Inferior parietal cortex (tissue), 1 donor: ENCODE measurements at regions not wholly inside any gene's neighbourhood (a gene's known extent, or its start where the extent isn't known, plus 50 kb on each side); places are given as distances from the start of the nearest gene placed in this dataset.

ENCODE experiments used
- DNase-seq: peaks from one replicate; pipeline ENCODE4 v3.0.0-alpha.2; 2016; ENCODE audit errors: extremely low spot score

DNA sequence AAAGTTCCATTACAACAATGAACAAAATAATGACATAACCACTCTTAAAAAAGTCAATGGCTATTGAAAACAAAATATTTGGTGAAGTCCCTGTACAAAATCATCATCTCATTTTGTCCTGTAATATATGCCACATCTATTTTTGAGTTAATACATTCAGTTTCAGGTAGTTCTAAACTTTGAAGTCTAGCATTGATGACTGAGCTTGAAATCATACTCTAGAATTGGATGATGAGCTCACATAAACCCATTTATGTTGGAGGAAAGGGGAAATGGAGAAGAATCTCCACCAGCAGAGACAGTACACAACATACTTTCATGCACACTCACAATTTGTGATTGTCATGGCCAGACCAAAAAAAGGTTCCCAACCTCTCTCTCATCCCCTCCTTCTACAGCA is 371.1 kb upstream of the NR3C2 start:
- DNase-seq = no peak

GRCh38 chr4:148812101-148812500 is 369.9 kb upstream of the NR3C2 start:
- DNase-seq = no peak

DNA sequence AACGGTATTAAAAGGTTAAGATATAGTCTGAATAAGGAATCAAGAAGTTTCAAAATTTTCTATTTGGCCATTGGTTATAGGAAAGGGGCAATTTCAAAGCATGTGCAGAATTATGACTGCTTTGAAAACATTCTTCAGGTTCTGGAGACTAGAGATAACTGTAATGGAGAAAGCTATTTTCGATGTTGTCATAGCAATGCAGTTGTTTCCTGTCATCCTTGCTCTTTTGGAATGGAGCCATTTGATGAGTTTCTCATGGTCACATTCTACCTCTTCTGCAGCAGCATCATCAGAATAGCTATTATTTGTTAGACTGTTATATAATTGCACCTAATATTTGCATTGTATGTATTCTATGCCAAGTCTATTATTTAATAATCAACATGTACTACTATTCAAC is 368.2 kb upstream of the NR3C2 start:
- DNase-seq = no peak

GRCh38 chr4:148808416-148808815 is 366.2 kb upstream of the NR3C2 start:
- no peak for DNase-seq

- DNase-seq = no peak
These were observed 358.7 kb upstream of the NR3C2 start for GRCh38 chr4:148800940-148801339.

DNA sequence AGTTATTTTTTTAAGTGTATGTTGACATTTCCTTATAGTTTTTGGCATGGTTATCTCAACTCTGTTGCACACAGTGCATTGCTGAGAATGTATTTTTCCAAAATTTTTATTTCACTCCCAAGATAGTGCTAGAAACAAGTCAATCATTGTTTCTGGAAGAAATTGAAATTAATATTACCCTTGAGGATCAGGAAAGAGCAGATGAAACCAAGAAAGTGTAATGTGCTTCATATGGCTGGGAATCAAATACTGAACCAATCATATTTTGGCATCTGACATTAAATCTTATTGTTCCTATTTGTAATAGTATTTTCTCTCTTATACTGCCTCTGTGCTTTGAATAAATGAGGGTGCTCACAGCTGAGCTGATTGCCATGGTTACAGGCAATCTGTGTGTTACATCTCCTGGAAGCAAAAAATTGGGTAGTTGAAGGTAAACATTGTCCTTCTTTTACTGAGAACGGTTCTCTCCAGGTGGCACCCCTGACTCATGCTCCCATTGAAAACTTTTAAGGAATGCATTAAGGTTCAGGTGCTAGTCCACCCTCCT is 358.2 kb upstream of the NR3C2 start:
- DNase-seq = no peak

DNA sequence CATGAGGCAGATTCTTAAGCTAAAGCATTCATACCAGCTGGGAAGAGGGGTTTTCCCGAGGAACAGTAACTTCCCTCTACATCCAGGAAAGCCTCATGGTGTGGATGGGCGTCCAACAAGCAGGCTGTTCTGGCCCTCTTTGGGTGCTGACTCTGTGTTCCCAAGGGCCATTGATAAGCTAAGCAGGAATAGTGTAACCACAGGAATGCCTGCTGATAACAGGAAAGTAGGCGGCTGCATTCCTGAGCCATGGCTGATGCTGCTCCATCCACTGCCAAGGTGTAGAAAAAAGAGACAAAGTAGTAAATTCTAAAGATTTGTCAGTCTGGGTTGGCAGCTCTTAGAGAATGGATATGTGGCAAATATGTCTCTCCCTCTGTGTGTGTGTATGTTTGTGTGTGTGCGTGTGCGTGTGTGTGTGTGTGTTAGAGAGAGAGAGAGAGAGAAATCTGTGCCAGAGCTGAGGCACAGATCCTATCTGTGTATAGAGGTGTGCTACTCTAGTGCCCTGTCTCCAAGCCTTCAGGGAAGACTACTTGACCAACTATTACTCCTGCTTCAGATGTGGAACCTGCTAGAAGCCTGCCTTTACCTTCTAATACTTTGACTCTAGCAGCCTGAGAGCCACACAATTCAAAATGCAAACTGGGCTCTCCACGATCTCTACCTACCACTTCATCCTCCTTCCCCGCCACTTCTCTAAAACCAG is 353.1 kb upstream of the NR3C2 start:
- DNase-seq = no peak

DNA sequence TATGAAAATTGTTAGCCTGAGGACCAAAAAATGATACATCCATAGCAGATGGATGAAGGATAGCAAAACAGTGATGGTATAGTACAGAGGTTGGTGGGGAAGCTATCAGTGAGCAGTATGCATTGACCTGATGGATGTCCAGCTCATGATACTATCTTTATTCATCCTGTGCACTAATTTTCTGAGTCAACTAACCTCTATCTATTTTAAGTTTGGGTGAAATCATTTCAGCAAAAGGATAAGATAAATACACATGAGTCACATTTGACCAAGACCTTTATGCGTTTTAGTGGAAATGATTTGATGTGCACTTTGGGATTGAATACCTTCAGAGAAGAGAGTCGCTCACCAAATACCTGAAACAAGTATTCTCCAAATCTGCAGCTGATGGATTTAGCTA is 351.0 kb upstream of the NR3C2 start:
- DNase-seq = no peak

DNA sequence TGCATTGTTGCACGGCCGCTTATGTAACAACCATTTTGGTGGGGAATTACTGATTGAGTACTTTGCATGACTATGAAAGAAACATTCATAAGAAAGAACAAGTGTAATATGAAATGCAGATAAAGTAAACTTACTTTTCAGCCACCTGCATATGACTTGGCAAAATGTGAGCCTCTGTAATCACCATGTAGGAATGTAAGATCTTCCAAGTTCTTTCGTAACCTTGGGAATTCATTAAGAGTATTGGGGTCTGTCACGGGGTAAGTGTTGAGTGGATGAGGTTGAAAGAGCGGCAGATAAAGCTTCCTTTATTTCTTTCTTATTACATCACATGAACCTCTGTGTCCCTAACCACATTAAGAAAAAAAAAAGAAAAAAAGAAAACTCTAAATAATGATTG is 348.5 kb upstream of the NR3C2 start:
- no peak for DNase-seq

DNA sequence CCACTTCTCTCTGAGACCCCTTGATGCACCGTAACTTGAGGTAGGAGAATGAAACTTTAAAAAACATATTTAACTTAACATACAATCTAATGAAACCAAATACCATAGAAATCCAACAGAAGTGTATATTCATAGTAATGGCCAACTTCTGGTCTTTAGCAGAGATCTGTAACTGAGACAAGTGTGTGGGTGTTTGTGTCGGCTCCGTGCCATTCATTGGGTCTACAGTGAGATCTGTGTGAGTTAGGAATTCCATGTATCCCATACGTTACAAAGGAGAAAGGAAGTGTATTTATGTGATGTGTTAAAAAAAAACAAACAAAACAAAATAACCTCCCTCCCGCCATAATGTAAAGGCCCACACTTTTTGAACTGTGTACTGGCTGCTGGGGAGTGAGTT is 348.0 kb upstream of the NR3C2 start:
- peak; percentile 29 for DNase-seq

DNA sequence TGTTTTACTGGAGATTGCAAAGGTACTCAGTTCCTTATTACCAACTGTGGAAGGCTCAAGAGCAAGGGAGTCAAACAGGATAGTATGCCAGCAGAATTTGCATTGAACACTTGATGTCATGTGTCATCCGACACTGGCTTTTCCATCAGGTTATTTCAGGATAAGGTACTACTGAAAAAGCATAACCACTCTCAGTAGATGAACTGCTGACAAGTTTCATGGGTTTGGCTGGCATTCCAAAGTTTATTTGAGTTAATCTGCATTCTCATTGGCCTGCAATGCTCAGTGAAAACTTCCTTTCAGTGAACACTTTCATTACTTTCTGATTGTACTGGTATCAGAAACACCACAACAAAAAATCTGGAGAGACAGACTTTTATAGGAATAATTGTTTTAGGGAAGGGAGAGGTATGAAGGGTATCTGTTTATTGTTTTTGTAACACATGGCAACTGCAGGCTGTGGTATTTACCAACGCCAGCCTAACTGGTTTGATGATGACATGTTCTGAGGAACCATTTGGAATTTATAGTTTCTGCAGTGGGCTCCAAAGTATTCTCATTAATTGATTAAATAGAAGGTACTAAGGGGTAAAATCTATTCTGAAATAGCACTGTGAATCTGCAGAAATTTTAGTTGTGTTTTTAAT is 345.7 kb upstream of the NR3C2 start:
- DNase-seq = no peak

DNA sequence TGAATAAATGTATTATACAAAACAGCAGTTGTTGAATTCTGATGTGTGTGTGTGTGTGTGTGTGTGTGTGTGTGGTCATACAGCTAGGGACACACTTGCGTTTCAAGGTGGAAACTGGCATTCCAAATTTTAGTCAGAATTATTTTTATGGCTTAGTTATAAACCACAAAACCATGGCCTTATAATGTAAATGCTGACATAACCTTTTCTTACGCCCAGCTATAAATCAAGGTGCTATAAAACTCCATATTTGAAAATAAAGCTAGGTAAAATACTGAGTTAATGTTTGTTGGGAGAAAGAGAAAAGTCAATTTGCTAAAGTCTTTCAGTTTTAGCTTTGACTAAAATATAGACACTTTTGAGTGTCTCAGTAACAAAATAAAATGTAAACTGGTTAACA is 345.1 kb upstream of the NR3C2 start:
- DNase-seq = no peak

GRCh38 chr4:148786699-148787098 is 344.5 kb upstream of the NR3C2 start:
- no peak for DNase-seq

DNA sequence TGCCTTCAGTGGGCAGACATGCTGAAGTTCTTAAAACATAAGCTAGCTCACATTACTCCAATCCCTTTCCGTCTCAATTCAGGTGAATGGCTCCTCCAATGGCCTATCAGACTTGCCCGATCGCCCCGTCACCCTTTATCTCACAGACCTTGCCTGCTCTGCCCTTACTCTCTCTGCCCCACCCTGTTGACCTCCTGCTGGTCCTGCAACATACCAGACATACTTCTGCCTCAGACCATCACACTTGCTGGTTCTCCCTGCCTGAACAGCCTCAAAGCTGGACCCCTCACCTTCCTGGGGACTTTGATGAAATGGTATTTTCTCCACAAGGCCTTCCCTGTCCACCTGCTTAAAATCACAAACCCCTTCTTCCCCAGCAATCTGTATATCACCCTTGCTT is 340.1 kb upstream of the NR3C2 start:
- no peak for DNase-seq

DNA sequence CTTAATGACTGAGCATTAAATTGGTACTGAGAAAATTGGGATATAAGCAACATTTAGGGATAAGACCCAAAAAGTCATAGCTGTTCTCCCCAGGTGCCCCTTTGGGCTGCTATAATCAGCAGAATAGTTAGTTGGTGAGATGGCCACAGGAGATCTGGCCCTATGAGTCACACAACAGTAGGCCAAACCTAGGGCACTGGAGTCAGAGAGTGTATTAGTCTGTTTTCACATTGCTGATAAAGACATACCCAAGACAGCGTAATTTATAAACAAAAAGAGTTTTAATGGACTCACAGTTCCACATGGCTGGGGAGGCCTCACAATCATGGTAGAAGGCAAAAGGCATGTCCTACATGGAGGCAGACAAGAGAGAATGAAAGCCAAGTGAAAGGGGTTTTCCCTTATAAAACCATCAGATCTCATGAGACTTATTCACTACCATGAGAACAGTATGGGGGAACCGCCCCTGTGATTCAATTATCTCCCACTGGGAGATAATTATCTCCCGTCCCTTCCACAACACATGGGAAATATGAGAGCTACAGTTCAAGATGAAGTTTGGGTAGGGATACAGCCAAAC is 338.3 kb upstream of the NR3C2 start:
- DNase-seq = no peak

GRCh38 chr4:148779771-148780170 is 337.6 kb upstream of the NR3C2 start:
- DNase-seq = no peak

DNA sequence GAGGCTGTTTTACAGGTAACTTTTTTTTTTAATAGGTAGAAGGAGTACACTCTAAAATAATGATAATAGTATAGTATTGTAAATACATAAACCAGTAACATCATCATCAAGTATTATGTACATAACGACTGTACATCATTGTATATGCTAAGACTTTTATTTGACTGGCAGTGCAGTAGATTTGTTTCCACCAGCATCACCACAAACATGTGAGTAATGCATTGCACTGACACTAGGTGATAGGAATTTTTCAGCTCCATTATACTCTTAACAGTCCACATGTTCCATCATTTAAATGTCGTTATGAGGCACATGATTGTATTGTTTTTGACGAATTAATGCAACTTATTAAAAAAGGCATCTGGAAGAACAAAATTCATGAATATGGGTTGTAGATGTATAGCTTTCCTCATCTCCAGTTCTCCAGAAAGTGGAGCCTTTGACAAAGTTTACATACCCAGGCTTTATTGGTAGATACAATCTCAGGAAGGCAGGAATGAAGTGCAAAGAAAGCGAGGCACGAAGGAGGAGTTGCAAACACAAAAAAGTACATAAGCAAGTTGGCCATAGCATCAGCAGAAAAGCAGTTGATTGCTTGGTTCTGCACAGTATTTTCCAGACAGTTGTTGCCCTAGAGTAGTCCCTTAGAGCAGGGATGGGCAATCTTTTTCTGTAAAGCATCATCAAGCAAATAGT is 336.9 kb upstream of the NR3C2 start:
- no peak for DNase-seq

GRCh38 chr4:148776941-148777340 is 334.7 kb upstream of the NR3C2 start:
- no peak for DNase-seq

DNA sequence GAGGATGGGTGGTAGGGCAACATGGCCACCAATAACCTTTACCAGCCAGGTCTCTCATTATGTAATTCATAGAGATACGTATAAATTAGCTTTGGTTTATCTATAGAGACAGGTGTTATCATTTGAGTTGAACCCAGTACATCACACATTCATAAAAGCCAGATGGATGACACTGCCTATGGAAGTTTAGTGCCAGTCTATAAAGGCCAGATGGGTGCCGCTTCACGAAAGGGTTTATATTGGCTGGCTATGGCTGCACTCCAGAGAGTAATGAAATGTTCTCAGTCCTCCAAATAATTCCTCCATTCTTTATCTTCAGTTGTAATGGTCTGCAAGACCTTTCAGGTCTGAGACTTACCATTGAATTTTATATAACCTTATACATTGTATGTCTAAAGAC is 331.9 kb upstream of the NR3C2 start:
- no peak for DNase-seq

- no peak for DNase-seq
These were observed 331.1 kb upstream of the NR3C2 start for GRCh38 chr4:148773313-148773712.

DNA sequence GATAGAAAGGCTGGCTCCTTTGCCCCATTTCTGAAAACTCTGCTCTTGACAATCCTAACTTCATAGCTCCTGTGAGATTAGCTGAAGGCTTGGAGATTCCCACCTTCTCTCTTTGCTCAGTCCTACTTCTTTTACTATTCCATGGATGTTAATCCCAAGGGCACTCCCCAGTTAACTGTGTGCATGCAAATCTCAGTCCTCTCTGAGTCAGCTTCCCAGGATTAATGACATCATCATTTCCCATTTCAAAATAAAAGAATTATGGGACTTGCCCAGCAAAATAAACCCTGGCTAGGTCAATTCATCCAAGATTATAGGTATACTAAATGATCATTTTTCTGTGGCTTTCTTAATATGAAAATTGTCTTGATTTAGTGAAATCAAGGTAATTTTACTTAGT is 328.6 kb upstream of the NR3C2 start:
- no peak for DNase-seq

DNA sequence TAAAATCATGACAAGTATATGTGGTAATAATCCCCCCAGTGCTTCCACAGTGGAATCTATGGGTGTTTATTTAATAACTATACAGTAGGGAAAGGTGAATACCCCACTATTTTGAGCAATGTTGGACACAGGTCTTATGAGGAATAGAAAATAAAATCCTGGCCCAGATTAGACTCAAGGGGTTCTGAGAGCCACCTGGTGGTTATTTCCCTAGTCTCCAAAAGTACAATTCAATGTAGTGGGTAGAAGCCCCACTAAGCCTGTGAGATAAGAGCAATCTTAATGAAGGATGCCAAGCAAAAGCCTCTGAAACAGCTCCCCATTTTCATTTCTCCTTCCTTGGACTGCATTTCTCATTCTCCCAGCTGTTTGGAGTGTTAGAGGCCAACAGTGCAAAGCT is 328.2 kb upstream of the NR3C2 start:
- DNase-seq = no peak

- DNase-seq = no peak
These were observed 322.5 kb upstream of the NR3C2 start for GRCh38 chr4:148764720-148765119.
